ENCODE measurements at regions not wholly inside any gene's neighbourhood (a gene's known extent, or its start where the extent isn't known, plus 50 kb on each side); places are given as distances from the start of the nearest gene placed in this dataset.

GRCh38 chr6:165013701-165014100 lies 295.7 kb downstream of the C6orf118 start:
- TF ChIP-seq CTCF (optimal IDR thresholded peaks at IDR 0.05 in 1 of 3, IDR thresholded peaks at IDR 0.05 in 1 of 3, conservative IDR thresholded peaks at IDR 0.05 in 1 of 3; ENCODE audit: extremely low read depth in 1 of 3, insufficient read depth in 2 of 3, low read length in 3 of 3), result no peak
- no peak for TF ChIP-seq EZH2 (IDR thresholded peaks at IDR 0.05; ENCODE audit: low read length)

Data from keratinocyte (primary cell).